ENCODE measurements at regions not wholly inside any gene's neighbourhood (a gene's known extent, or its start where the extent isn't known, plus 50 kb on each side); places are given as distances from the start of the nearest gene placed in this dataset.

- Mint-ChIP-seq H3K9me3 (peaks cover 5% of the 10 kb centered on the region; the same call in 1 of the 2 replicates), H3K4me3 (no peak overlapping the region), H3K27me3 (ENCODE audit: low read depth) (no peaks in the 10 kb centered on the region; the same call in 1 of the 2 replicates), H3K27ac (no peak overlapping the region), H3K36me3 (no peaks in the 10 kb centered on the region), H3K4me1 (peaks cover 5% of the 10 kb centered on the region; the same call in 1 of the 2 replicates)
- CTCF ChIA-PET, result no interaction called here
- POLR2A ChIA-PET, result no interaction called here
- TF ChIP-seq ZNF416 (CRISPR knock-in tag; IDR thresholded peaks at IDR 0.05), result no peak
- DNase-seq (ENCODE audit: low spot score) (no peak), ATAC-seq (no peak)
Measured at GRCh38 chr11:11032066-11032465, 174.2 kb upstream of the ZBED5 start.

DNA sequence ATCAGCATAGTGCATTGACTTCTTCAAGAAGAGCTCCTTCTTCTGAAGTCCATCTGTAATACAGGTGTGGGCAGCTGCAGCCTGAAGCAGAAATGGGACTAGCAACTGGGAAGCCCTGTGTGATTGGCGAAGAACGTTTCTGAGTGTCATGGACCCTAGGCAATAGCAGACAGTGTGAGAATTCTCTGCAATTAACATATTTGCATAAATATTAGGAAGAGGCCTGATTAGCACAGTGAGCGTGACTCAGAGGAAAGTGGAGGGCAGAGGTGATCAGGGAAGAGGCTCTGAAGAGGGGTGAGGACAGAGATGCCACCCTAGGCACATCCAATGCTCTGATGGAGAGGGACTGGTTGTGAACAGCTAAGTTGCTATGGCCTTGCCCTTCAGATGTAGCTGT lies 171.2 kb upstream of the ZBED5 start:
- H3K27me3 Mint-ChIP-seq (ENCODE audit: low read depth), result no peaks in the 10 kb centered on the region; the same call in 1 of the 2 replicates
- ChIA-PET CTCF (interaction anchor here (0.8 to 2.9 kb wide), 25 partner anchors 9 to 763 kb away, joined by 3 to 98 read pairs (median 9); partner anchors contain the start of gene GALNT18), POLR2A (interaction anchor here (1.7 kb wide), 1 partner anchor 95 kb away, joined by 5 read pairs; no protein-coding TSS in a partner anchor)
- H3K4me1 Mint-ChIP-seq, result 0 out of 2 replicates have a peak, but pooled peaks cover 2% of the 10 kb centered on the region
- H3K27ac Mint-ChIP-seq, result no peak overlapping the region
- peaks cover 5% of the 10 kb centered on the region; the same call in 1 of the 2 replicates for H3K9me3 Mint-ChIP-seq
- TF ChIP-seq MAX (CRISPR knock-in tag; IDR thresholded peaks at IDR 0.05), result no peak
- TF ChIP-seq, protein P1, sequence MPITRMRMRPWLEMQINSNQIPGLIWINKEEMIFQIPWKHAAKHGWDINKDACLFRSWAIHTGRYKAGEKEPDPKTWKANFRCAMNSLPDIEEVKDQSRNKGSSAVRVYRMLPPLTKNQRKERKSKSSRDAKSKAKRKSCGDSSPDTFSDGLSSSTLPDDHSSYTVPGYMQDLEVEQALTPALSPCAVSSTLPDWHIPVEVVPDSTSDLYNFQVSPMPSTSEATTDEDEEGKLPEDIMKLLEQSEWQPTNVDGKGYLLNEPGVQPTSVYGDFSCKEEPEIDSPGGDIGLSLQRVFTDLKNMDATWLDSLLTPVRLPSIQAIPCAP (CRISPR knock-in tag; IDR thresholded peaks at IDR 0.05), result no peak
- no peak for TF ChIP-seq ETV6 (CRISPR knock-in tag; IDR thresholded peaks at IDR 0.05)
- TF ChIP-seq EMX1 (CRISPR knock-in tag; IDR thresholded peaks at IDR 0.05), result no peak
- TF ChIP-seq SMAD4 (CRISPR knock-in tag; IDR thresholded peaks at IDR 0.05), result no peak
- no peak for TF ChIP-seq E2F4 (CRISPR knock-in tag; IDR thresholded peaks at IDR 0.05; ENCODE audit: borderline replicate concordance, low read depth)
- no peak for TF ChIP-seq CREB1 (CRISPR knock-in tag; IDR thresholded peaks at IDR 0.05)
- no peak for TF ChIP-seq ZNF396 (CRISPR knock-in tag; IDR thresholded peaks at IDR 0.05; ENCODE audit: borderline replicate concordance)
- TF ChIP-seq GABPB1 (CRISPR knock-in tag; IDR thresholded peaks at IDR 0.05), result no peak
- no peak for TF ChIP-seq IRF2 (CRISPR knock-in tag; IDR thresholded peaks at IDR 0.05; ENCODE audit: borderline replicate concordance, low read depth)
- no peak for TF ChIP-seq ZNF317 (CRISPR knock-in tag; IDR thresholded peaks at IDR 0.05; ENCODE audit: borderline replicate concordance, low read depth)
- TF ChIP-seq TEAD4 (CRISPR knock-in tag; IDR thresholded peaks at IDR 0.05), result no peak
- TF ChIP-seq, protein P2, sequence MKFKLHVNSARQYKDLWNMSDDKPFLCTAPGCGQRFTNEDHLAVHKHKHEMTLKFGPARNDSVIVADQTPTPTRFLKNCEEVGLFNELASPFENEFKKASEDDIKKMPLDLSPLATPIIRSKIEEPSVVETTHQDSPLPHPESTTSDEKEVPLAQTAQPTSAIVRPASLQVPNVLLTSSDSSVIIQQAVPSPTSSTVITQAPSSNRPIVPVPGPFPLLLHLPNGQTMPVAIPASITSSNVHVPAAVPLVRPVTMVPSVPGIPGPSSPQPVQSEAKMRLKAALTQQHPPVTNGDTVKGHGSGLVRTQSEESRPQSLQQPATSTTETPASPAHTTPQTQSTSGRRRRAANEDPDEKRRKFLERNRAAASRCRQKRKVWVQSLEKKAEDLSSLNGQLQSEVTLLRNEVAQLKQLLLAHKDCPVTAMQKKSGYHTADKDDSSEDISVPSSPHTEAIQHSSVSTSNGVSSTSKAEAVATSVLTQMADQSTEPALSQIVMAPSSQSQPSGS (CRISPR knock-in tag; IDR thresholded peaks at IDR 0.05; ENCODE audit: borderline replicate concordance, low read depth), result no peak
- TF ChIP-seq ZNF263 (CRISPR knock-in tag; IDR thresholded peaks at IDR 0.05; ENCODE audit: low read depth), result no peak
- TF ChIP-seq GRHL2 (CRISPR knock-in tag; IDR thresholded peaks at IDR 0.05; ENCODE audit: insufficient replicate concordance, severe bottlenecking), result no peak
- no peak for TF ChIP-seq SP1 (CRISPR knock-in tag; conservative IDR thresholded peaks at IDR 0.05)
- DNase-seq (ENCODE audit: low spot score) (no peak), ATAC-seq (no peak)
- H3K4me3 Mint-ChIP-seq, result no peak overlapping the region
- no peaks in the 10 kb centered on the region for H3K36me3 Mint-ChIP-seq

- POLR2A ChIA-PET, result interaction anchor here (1.1 to 1.7 kb wide), 3 partner anchors 94 to 219 kb away, joined by 3 to 6 read pairs (median 5); partner anchors contain the start of gene EIF4G2
- CTCF ChIA-PET, result interaction anchor here (0.5 to 2.9 kb wide), 107 partner anchors 10 to 1016 kb away, joined by 3 to 98 read pairs (median 5); partner anchors contain the start of genes DKK3, GALNT18 and USP47
- ATAC-seq, result peak; percentile 99
- TF ChIP-seq TEAD4 (CRISPR knock-in tag; IDR thresholded peaks at IDR 0.05) (no peak), CTCF (IDR thresholded peaks at IDR 0.05) (peak; percentile 75), E2F4 (CRISPR knock-in tag; IDR thresholded peaks at IDR 0.05; ENCODE audit: borderline replicate concordance, low read depth) (no peak)
- Mint-ChIP-seq H3K27ac (no peak overlapping the region), H3K27me3 (ENCODE audit: low read depth) (no peaks in the 10 kb centered on the region; the same call in 1 of the 2 replicates), H3K36me3 (no peaks in the 10 kb centered on the region), H3K9me3 (peaks cover 5% of the 10 kb centered on the region; the same call in 1 of the 2 replicates), H3K4me1 (0 out of 2 replicates have a peak, but pooled peaks cover 2% of the 10 kb centered on the region), H3K4me3 (no peak overlapping the region)
- DNase-seq (ENCODE audit: low spot score), result peak; percentile 86
Measured at GRCh38 chr11:11028017-11028692, 170.3 kb upstream of the ZBED5 start.
